ENCODE measurements at regions not wholly inside any gene's neighbourhood (a gene's known extent, or its start where the extent isn't known, plus 50 kb on each side); places are given as distances from the start of the nearest gene placed in this dataset.

DNA sequence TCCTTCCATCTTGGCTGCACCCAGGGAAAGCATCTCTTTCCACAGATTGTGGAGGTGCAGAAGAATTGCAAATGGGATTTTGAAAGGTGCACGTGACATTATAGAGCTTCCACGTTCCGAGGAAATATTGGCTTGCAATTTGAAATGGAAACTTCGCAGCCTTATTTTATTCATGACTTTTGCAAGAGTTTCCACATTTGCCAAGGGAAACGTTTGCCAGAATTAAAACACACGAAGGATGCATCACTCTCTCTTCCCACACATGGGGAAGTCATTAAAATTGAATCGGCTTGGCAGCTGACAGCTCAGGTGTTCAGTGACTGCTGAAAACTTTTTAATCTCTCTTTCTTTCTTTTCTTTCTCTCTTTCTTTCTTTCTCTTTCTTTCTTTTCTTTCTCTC, 475.4 kb upstream of the IGFBP3 start:
- Histone ChIP-seq H3K4ac (replicated peaks; ENCODE audit: insufficient read length, low read depth, low read length) (no peak overlapping the region), H3K9me3 (ENCODE audit: insufficient read depth in 2 of 2, low read depth in 1 of 2, low read length in 1 of 2) (no peaks in the 10 kb centered on the region), H4K91ac (replicated peaks; ENCODE audit: insufficient read length, low read length) (no peak overlapping the region), H4K8ac (ENCODE audit: extremely low read depth, insufficient read depth, low read length) (no peak overlapping the region), H2AK5ac (ENCODE audit: low read depth, low read length) (no peak overlapping the region), H3K18ac (ENCODE audit: extremely low read depth, low read length) (no peak overlapping the region), H3K27me3 (replicated peaks in 1 of 4; ENCODE audit: control insufficient read depth in 3 of 4, extremely low read depth in 1 of 4, insufficient read depth in 3 of 4, low read length in 3 of 4) (no peaks in the 10 kb centered on the region), H2BK5ac (ENCODE audit: low read depth, low read length) (no peak overlapping the region), H3K4me3 (ENCODE audit: extremely low read depth in 1 of 4, insufficient read depth in 2 of 4, low read depth in 3 of 4, low read length in 4 of 4) (no peak overlapping the region), H3K9ac (replicated peaks in 1 of 4; ENCODE audit: extremely low read depth in 1 of 4, low read depth in 3 of 4, low read length in 3 of 4) (no peak overlapping the region), H4K5ac (ENCODE audit: insufficient read length, low read depth, low read length) (no peak overlapping the region), H2BK15ac (ENCODE audit: low read length) (no peak overlapping the region), H3K79me1 (ENCODE audit: low read depth, low read length) (no peaks in the 10 kb centered on the region), H3K23ac (ENCODE audit: insufficient read length) (no peak overlapping the region), H3K79me2 (ENCODE audit: control insufficient read depth in 1 of 2, insufficient read depth in 2 of 2, low read length in 2 of 2) (no peaks in the 10 kb centered on the region), H3K14ac (ENCODE audit: insufficient read length) (no peak overlapping the region), H3K23me2 (ENCODE audit: low read depth, low read length) (no peaks in the 10 kb centered on the region), H2AFZ (ENCODE audit: low read length) (no peak overlapping the region), H2BK120ac (replicated peaks; ENCODE audit: low read depth, low read length) (no peak overlapping the region), H2BK12ac (ENCODE audit: low read depth, low read length) (no peak overlapping the region), H3K4me1 (replicated peaks in 1 of 4; ENCODE audit: control insufficient read depth in 3 of 4, insufficient read depth in 4 of 4, low read length in 3 of 4) (no peaks in the 10 kb centered on the region), H3K4me2 (ENCODE audit: insufficient read depth in 1 of 2, low read depth in 2 of 2, low read length in 2 of 2) (no peak overlapping the region), H3K27ac (ENCODE audit: low read depth, low read length) (no peak overlapping the region), H4K20me1 (replicated peaks in 1 of 2; ENCODE audit: control insufficient read depth in 1 of 2, insufficient read depth in 2 of 2, low read length in 2 of 2) (no peaks in the 10 kb centered on the region), H3K36me3 (ENCODE audit: control insufficient read depth in 2 of 4, insufficient read depth in 4 of 4, low read length in 3 of 4) (no peaks in the 10 kb centered on the region), H2BK20ac (ENCODE audit: low read length) (no peak overlapping the region), H3K56ac (replicated peaks; ENCODE audit: insufficient read length, low read depth, low read length) (no peak overlapping the region)
- TF ChIP-seq SP1 (IDR thresholded peaks at IDR 0.05; ENCODE audit: low read depth, low read length), result no peak
- no peak for TF ChIP-seq EP300 (IDR thresholded peaks at IDR 0.05; ENCODE audit: borderline replicate concordance in 1 of 2, low read depth in 2 of 2, low read length in 2 of 2)
- no peak for TF ChIP-seq TAF1 (IDR thresholded peaks at IDR 0.05; ENCODE audit: low read depth, low read length)
- TF ChIP-seq KDM1A (IDR thresholded peaks at IDR 0.05; ENCODE audit: borderline replicate concordance, low read length), result no peak
- TF ChIP-seq TBP (IDR thresholded peaks at IDR 0.05; ENCODE audit: low read depth, low read length), result no peak
- no peak for TF ChIP-seq JUN (IDR thresholded peaks at IDR 0.05; ENCODE audit: low read depth, low read length)
- 89% methylated on average over 7 of the region's 7 CpGs; no CpG with 5 or more reads in 1 of the 2 experiments for WGBS, 2 experiments (ENCODE audit: extremely low coverage in 1 of 2, insufficient coverage in 1 of 2, insufficient read length in 1 of 2, insufficient replicate concordance in 2 of 2, low coverage in 1 of 2, low lambda C conversion rate in 2 of 2, missing lambda C conversion rate in 1 of 2)
- DNase-seq (ENCODE audit: low read depth in 1 of 2, low spot score in 2 of 2) (no peak), FAIRE-seq (no peak)
- POLR2A ChIA-PET (ENCODE audit: partially characterized antibody), result no interaction called here
- CTCF ChIA-PET (ENCODE audit: partially characterized antibody), result interaction anchor here (0.6 kb wide), 1 partner anchor 1877 kb away, joined by 4 read pairs; no protein-coding TSS in a partner anchor

Data from H1 (cell line).